ENCODE measurements at regions not wholly inside any gene's neighbourhood (a gene's known extent, or its start where the extent isn't known, plus 50 kb on each side); places are given as distances from the start of the nearest gene placed in this dataset.

DNA sequence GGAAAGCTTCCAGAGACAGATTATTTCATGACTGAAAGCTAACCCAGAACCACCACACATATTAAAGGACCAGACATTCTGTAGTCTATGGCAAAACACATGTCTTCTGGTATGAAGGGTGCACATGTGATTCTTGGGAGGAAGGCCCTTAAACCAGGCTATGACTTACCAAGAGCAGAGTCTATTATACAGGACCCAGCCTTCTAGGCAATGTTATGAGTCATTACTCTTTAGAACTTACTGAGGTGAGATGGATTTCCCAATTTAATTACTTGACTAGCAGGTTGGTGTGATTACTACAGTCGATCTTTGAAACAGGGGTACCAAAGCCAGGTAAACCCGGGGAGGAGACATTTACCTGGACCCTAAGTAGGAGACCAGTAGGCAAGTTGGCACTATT lies 350.8 kb downstream of the TRIB2 start:
- Histone ChIP-seq H3K4me1 (no peaks in the 10 kb centered on the region), H3K27me3 (no peaks in the 10 kb centered on the region), H3K4me3 (no peak overlapping the region), H3K36me3 (ENCODE audit: low read depth, missing control alignments) (no peaks in the 10 kb centered on the region), H3K27ac (no peak overlapping the region), H3K9me3 (no peaks in the 10 kb centered on the region)
- no peak for TF ChIP-seq POLR2A (IDR thresholded peaks at IDR 0.05)
- TF ChIP-seq, protein P1, sequence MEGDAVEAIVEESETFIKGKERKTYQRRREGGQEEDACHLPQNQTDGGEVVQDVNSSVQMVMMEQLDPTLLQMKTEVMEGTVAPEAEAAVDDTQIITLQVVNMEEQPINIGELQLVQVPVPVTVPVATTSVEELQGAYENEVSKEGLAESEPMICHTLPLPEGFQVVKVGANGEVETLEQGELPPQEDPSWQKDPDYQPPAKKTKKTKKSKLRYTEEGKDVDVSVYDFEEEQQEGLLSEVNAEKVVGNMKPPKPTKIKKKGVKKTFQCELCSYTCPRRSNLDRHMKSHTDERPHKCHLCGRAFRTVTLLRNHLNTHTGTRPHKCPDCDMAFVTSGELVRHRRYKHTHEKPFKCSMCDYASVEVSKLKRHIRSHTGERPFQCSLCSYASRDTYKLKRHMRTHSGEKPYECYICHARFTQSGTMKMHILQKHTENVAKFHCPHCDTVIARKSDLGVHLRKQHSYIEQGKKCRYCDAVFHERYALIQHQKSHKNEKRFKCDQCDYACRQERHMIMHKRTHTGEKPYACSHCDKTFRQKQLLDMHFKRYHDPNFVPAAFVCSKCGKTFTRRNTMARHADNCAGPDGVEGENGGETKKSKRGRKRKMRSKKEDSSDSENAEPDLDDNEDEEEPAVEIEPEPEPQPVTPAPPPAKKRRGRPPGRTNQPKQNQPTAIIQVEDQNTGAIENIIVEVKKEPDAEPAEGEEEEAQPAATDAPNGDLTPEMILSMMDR (IDR thresholded peaks at IDR 0.05) = no peak
- DNase-seq = no peak
- 87 to 95% methylated on average over 2 of the region's 2 CpGs for WGBS, 2 donors
- intact Hi-C loops (cut with DNase I; ENCODE audit: low total_unique reads) = no loop called here

DNA sequence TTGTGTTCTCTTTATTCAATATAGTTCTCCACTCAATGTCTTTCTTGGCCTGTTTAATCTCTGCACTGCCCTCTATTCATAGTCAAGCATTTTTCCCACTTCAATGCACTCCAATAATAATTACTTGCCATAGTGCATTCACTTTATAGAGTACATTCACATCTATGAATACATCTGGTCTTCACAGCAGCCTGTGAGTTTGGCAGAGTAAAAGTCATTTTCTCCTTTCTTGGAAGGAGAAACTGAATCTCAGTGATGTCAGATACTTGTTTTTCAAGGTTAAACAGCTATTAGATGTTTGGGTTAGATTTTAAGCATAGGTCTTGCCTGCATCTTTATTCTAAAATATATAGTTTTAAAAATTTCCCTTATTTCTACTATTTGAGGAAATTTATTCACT lies 373.2 kb downstream of the TRIB2 start:
- Histone ChIP-seq H3K27me3 (no peaks in the 10 kb centered on the region), H3K27ac (no peak overlapping the region), H3K9me3 (no peaks in the 10 kb centered on the region), H3K36me3 (ENCODE audit: low read depth, missing control alignments) (no peaks in the 10 kb centered on the region), H3K4me1 (peaks cover 4% of the 10 kb centered on the region), H3K4me3 (no peak overlapping the region)
- TF ChIP-seq, protein P1 (IDR thresholded peaks at IDR 0.05) = no peak
- no peak for TF ChIP-seq POLR2A (IDR thresholded peaks at IDR 0.05)
- no peak for DNase-seq
- intact Hi-C loops (cut with DNase I; ENCODE audit: low total_unique reads) = no loop called here

DNA sequence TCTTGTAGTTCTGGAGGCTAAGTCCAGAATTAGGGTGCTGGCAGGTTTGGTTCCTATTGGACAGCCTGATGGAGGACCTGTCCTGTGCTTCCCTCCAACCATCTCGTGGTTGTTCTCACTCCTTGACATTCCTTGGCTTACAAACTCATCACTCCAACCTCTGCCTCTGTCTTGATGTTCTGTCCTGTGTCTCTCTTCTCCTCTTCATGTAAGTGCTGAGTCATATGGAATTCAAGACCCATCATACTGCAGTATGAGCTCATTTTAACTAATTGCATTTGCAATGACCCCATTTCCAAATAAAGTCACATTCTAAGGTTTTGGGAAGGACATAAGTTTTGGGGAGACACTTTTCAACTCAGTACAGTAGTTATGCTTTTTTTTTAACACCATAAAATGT lies 374.7 kb downstream of the TRIB2 start:
- H3K9me3 ChIP-seq = no peaks in the 10 kb centered on the region
- WGBS, 2 donors = 33 to 58% methylated on average over 1 of the region's 1 CpG
- no peak overlapping the region for H3K27ac ChIP-seq
- no peaks in the 10 kb centered on the region for H3K27me3 ChIP-seq
- no peak for DNase-seq
- no peaks in the 10 kb centered on the region for H3K36me3 ChIP-seq (ENCODE audit: low read depth, missing control alignments)
- H3K4me1 ChIP-seq = peaks cover 4% of the 10 kb centered on the region
- intact Hi-C loops (cut with DNase I; ENCODE audit: low total_unique reads) = no loop called here
- TF ChIP-seq, protein P1 (IDR thresholded peaks at IDR 0.05) = no peak
- TF ChIP-seq POLR2A (IDR thresholded peaks at IDR 0.05) = no peak
- no peak overlapping the region for H3K4me3 ChIP-seq

DNA sequence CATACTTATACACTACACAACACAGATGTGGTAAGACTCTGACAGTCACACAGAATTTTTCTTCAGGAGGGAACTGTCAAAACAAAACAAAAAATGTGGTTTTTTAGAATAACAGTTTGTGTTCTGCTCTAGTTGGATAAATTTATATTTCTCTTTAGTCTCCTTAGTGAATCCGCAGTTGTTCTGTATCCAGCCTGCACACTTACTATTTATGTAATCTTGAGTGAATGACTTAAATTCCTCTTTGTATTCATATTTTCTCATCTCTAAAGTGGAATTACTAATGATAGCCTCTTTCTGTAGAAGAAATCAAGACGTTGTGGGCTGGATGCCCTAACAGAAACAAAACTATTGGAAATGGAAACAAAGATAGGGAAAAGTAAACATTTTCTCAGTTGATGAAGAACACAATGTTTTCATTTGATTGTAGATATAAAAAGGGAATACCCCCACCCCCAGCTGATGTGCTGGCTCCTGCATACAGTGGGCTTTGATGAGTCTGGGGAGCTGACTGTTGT lies 375.2 kb downstream of the TRIB2 start:
- TF ChIP-seq, protein P1 (IDR thresholded peaks at IDR 0.05) = no peak
- Histone ChIP-seq H3K9me3 (no peaks in the 10 kb centered on the region), H3K4me3 (no peak overlapping the region), H3K27ac (no peak overlapping the region), H3K27me3 (no peaks in the 10 kb centered on the region), H3K36me3 (ENCODE audit: low read depth, missing control alignments) (no peaks in the 10 kb centered on the region), H3K4me1 (peaks cover 4% of the 10 kb centered on the region)
- intact Hi-C loops (cut with DNase I; ENCODE audit: low total_unique reads) = no loop called here
- 37 to 42% methylated on average over 2 of the region's 2 CpGs for WGBS, 2 donors
- no peak for DNase-seq

DNA sequence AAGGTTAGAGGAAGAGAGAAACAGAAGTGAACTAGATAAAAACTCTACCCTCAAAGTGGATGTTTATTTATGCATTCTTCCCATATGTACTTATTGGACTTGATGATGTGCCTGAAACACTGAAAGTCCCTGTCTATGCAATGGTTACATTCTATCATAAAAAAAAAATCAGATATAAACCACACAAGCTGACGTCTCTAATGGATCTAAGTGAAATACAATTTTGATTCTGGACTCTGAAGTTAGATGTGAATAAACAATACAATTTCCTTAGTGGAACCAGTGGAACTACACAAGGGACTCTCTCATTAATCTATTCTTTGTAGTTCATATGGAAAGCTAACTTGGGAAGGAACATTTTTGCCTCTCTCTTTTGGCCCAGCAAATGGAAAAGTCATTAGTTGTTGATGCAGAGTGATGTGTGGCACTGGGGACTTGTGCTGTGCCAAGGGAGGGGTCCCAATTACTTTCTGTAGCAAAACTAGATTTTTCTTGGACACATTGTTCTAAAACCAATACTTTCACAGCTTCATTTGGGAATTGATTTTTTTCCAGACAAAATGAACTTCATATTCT lies 376.8 kb downstream of the TRIB2 start:
- 32 to 47% methylated on average over 1 of the region's 1 CpG for WGBS, 2 donors
- TF ChIP-seq, protein P1 (IDR thresholded peaks at IDR 0.05) = no peak
- H3K36me3 ChIP-seq (ENCODE audit: low read depth, missing control alignments) = no peaks in the 10 kb centered on the region
- no peak overlapping the region for H3K4me3 ChIP-seq
- no peak overlapping the region for H3K27ac ChIP-seq
- no peaks in the 10 kb centered on the region for H3K27me3 ChIP-seq
- H3K4me1 ChIP-seq = peaks cover 4% of the 10 kb centered on the region
- H3K9me3 ChIP-seq = no peaks in the 10 kb centered on the region
- intact Hi-C loops (cut with DNase I; ENCODE audit: low total_unique reads) = no loop called here
- no peak for DNase-seq

Data from testis (tissue), 2 donors.